IMR-90 (cell line): ENCODE measurements at regions not wholly inside any gene's neighbourhood (a gene's known extent, or its start where the extent isn't known, plus 50 kb on each side); places are given as distances from the start of the nearest gene placed in this dataset.

Experiments
- ATAC-seq: fragments of 200-7000 bp; cut with Tn5 transposase; 2 replicates; pipeline ENCODE4 v1.9.1; 2020; ENCODE audit warnings: low read depth, mild to moderate bottlenecking, moderate library complexity
- BruUV-seq: library from RNA; stranded (reverse); fragments of 400-500 nt; replicated peaks from 2 replicates; lab custom pipeline; 2021; lab: Mats Ljungman, UMichigan
- CTCF ChIA-PET: fragments of 300-600 bp; formaldehyde crosslinking; extraction: SDS; loops from one replicate; lab custom pipeline; 2021; ENCODE audit warnings: antibody characterized with exemption; lab: Yijun Ruan, JAX
- POLR2A ChIA-PET: fragments of 300-600 bp; sonication (Branson Sonifier 250); formaldehyde crosslinking; loops from one replicate; lab custom pipeline; 2022; ENCODE audit warnings: antibody characterized with exemption; ENCODE audit not compliant: unreplicated experiment; lab: Charles Lee
- DNase-seq: peaks from one replicate; pipeline ENCODE4 v3.0.0; 2013
- H2AFZ ChIP-seq: replicated peaks from 2 replicates; pipeline ENCODE3; 2013; ENCODE audit warnings: low read length, mild to moderate bottlenecking; ENCODE audit not compliant: poor library complexity
- H2AK5ac ChIP-seq: 2 replicates; pipeline ENCODE4 v1.6.1; 2013; ENCODE audit warnings: low read depth, low read length, inconsistent platforms
- H2AK9ac ChIP-seq: replicated peaks from 2 replicates; pipeline ENCODE3; 2013; ENCODE audit warnings: mild to moderate bottlenecking, low read depth, low read length, moderate library complexity; ENCODE audit not compliant: poor library complexity
- H2BK120ac ChIP-seq: 2 replicates; pipeline ENCODE4 v1.6.1; 2013; ENCODE audit warnings: low read depth, low read length, inconsistent platforms
- H2BK15ac ChIP-seq: 3 replicates; pipeline ENCODE4 v1.6.1; 2013; ENCODE audit warnings: low read depth, low read length, inconsistent platforms
- H2BK20ac ChIP-seq: 2 replicates; pipeline ENCODE4 v1.6.1; 2013; ENCODE audit warnings: low read depth, mild to moderate bottlenecking, inconsistent platforms, low read length, moderate library complexity
- H2BK5ac ChIP-seq: 2 replicates; pipeline ENCODE4 v1.6.1; 2013; ENCODE audit warnings: mild to moderate bottlenecking, low read depth, low read length, inconsistent platforms; ENCODE audit not compliant: poor library complexity, severe bottlenecking
- H3K14ac ChIP-seq: replicated peaks from 2 replicates; pipeline ENCODE4 v1.6.1; 2013; ENCODE audit warnings: low read depth, low read length, inconsistent platforms
- H3K18ac ChIP-seq: 2 replicates; pipeline ENCODE4 v1.6.1; 2013; ENCODE audit warnings: low read depth, low read length, control low read depth
- H3K23ac ChIP-seq: 2 replicates; pipeline ENCODE4 v1.6.1; 2013; ENCODE audit warnings: low read depth, low read length, inconsistent platforms
- H3K27ac ChIP-seq: 2 replicates; pipeline ENCODE4 v1.5.1; 2013; ENCODE audit warnings: mild to moderate bottlenecking, control low read depth, low read length; ENCODE audit not compliant: insufficient read depth
- H3K27me3 ChIP-seq: 2 replicates; pipeline ENCODE4 v1.6.1; 2013; ENCODE audit warnings: low read length; ENCODE audit not compliant: control insufficient read depth, insufficient read depth
- H3K36me3 ChIP-seq: 2 replicates; pipeline ENCODE4 v1.6.1; 2013; ENCODE audit warnings: low read length, mixed read lengths; ENCODE audit not compliant: control insufficient read depth, insufficient read depth
- H3K4ac ChIP-seq: 2 replicates; pipeline ENCODE4 v1.6.1; 2013; ENCODE audit warnings: low read depth, low read length, inconsistent platforms
- H3K4me1 ChIP-seq: 2 replicates; pipeline ENCODE4 v1.6.1; 2013; ENCODE audit warnings: low read length, mixed read lengths; ENCODE audit not compliant: control insufficient read depth, insufficient read depth
- H3K4me2 ChIP-seq: 2 replicates; pipeline ENCODE4 v1.6.1; 2013; ENCODE audit warnings: low read depth, mild to moderate bottlenecking, control low read depth, low read length, moderate library complexity
- H3K4me3 ChIP-seq: 2 replicates; pipeline ENCODE4 v1.5.1; 2013; ENCODE audit warnings: low read depth, mild to moderate bottlenecking, control low read depth, low read length, moderate library complexity; ENCODE audit not compliant: insufficient read depth
- H3K56ac ChIP-seq: 2 replicates; pipeline ENCODE4 v1.6.1; 2013; ENCODE audit warnings: low read length, inconsistent platforms; ENCODE audit not compliant: insufficient read depth; ENCODE audit errors: extremely low read depth
- H3K79me1 ChIP-seq, 2 experiments: 2 replicates each; pipeline ENCODE4 v1.6.1; 2013; ENCODE audit warnings: low read length in 2 of 2, inconsistent platforms in 1 of 2, low read depth in 1 of 2
- H3K9ac ChIP-seq: 2 replicates; pipeline ENCODE4 v1.6.1; 2013; ENCODE audit warnings: low read depth, low read length, control low read depth
- H3K9me1 ChIP-seq: 2 replicates; pipeline ENCODE4 v1.6.1; 2013; ENCODE audit warnings: low read length, inconsistent platforms; ENCODE audit not compliant: insufficient read depth
- H3K9me3 ChIP-seq: 2 replicates; pipeline ENCODE4 v1.6.1; 2013; ENCODE audit warnings: low read length; ENCODE audit not compliant: control insufficient read depth, insufficient read depth
- H4K20me1 ChIP-seq: 2 replicates; pipeline ENCODE4 v1.6.1; 2013; ENCODE audit warnings: low read length, inconsistent platforms; ENCODE audit not compliant: insufficient read depth
- H4K5ac ChIP-seq: 2 replicates; pipeline ENCODE4 v1.6.1; 2013; ENCODE audit warnings: mild to moderate bottlenecking, low read depth, low read length, control low read depth
- H4K8ac ChIP-seq, 2 experiments: 2 replicates each; pipeline ENCODE4 v1.6.1; 2013; ENCODE audit warnings: low read depth in 2 of 2, low read length in 2 of 2, control low read depth in 1 of 2, inconsistent platforms in 1 of 2
- H4K91ac ChIP-seq: 2 replicates; pipeline ENCODE4 v1.6.1; 2013; ENCODE audit warnings: low read depth, low read length, inconsistent platforms; ENCODE audit not compliant: insufficient read depth
- MXI1 ChIP-seq: IDR thresholded peaks from 2 replicates; pipeline ENCODE4 v1.6.1; 2012; ENCODE audit warnings: low read depth, mild to moderate bottlenecking, low read length, moderate library complexity, borderline replicate concordance
- WGBS, 2 experiments: methylation state at CpG; one replicate each; pipeline versions ENCODE4 v1.1.5 to v1.1.7; 2013; ENCODE audit warnings: missing lambda C conversion rate in 2 of 2; ENCODE audit not compliant: insufficient read length in 1 of 2; ENCODE audit errors: extremely low coverage in 2 of 2; 5-methylcytosine and 5-hydroxymethylcytosine counted together
- dilution Hi-C: fragments of 300-500 bp; cut with HindIII; formaldehyde crosslinking; loops from one replicate; pipeline ENCODE4 v1.14.3; 2018; ENCODE audit warnings: low sequenced_read_pairs; ENCODE audit not compliant: unreplicated experiment
- in situ Hi-C: fragments of 300-500 bp; cut with MboI; formaldehyde crosslinking; loops from 3 replicates; pipeline ENCODE4 v1.14.3; 2019; ENCODE audit warnings: low sequenced_read_pairs, inconsistent platforms, mixed read lengths
- intact Hi-C: fragments of 100-400 bp; cut with micrococcal nuclease; formaldehyde crosslinking; loops from 2 replicates; pipeline ENCODE4 v1.10.0; 2022

DNA sequence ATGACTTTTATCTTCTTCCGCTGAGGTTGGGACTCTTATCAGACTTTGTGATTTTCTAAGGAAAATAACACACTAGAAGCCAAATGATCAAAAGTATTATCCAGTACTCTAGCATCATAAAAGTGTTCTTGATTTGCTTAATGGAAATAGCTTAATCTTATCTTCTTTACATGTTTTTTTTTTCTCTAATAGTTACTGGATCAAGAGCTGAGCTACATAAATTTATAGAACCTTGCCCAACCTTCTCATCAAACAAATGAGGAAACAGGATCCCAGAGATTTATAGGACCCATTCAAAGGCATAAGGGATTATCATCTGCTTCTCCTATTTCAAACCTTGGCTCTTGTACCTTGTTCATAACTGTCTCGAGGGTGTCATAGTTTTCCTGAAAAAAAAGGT, 68.3 kb upstream of the WDR17 start:
- CTCF ChIA-PET: no interaction called here
- POLR2A ChIA-PET: no interaction called here

More for the DNA sequence above, 68.3 kb upstream of the WDR17 start:
- Histone ChIP-seq H4K20me1 (no peaks in the 10 kb centered on the region), H2BK120ac (no peak overlapping the region), H2BK20ac (no peak overlapping the region), H4K5ac (no peak overlapping the region), H3K9me3 (no peaks in the 10 kb centered on the region), H3K14ac (no peak overlapping the region), H4K91ac (no peak overlapping the region), H3K18ac (no peak overlapping the region), H3K4me3 (no peak overlapping the region), H3K9me1 (no peaks in the 10 kb centered on the region), H3K27me3 (peaks cover 16% of the 10 kb centered on the region), H3K27ac (no peak overlapping the region), H3K9ac (no peak overlapping the region), H3K56ac (no peak overlapping the region), H3K23ac (no peak overlapping the region), H3K4me2 (no peak overlapping the region), H2BK15ac (no peak overlapping the region), H3K4ac (no peak overlapping the region), H2BK5ac (no peak overlapping the region), H2AK9ac (no peak overlapping the region), H3K79me1 (no peaks in the 10 kb centered on the region), H3K36me3 (no peaks in the 10 kb centered on the region), H2AFZ (no peak overlapping the region), H2AK5ac (no peak overlapping the region), H4K8ac (no peak overlapping the region), H3K4me1 (no peaks in the 10 kb centered on the region; the same call in 1 of the 2 replicates)
- no peak for ATAC-seq
- dilution Hi-C loops: no loop called here
- no TSS peak for BruUV-seq
- WGBS, 2 experiments: no CpG with 5 or more reads among the region's 2 CpGs
- in situ Hi-C loops: no loop called here
- DNase-seq: no peak
- TF ChIP-seq MXI1: no peak
- intact Hi-C loops: no loop called here
